ENCODE measurements at regions not wholly inside any gene's neighbourhood (a gene's known extent, or its start where the extent isn't known, plus 50 kb on each side); places are given as distances from the start of the nearest gene placed in this dataset.

DNA sequence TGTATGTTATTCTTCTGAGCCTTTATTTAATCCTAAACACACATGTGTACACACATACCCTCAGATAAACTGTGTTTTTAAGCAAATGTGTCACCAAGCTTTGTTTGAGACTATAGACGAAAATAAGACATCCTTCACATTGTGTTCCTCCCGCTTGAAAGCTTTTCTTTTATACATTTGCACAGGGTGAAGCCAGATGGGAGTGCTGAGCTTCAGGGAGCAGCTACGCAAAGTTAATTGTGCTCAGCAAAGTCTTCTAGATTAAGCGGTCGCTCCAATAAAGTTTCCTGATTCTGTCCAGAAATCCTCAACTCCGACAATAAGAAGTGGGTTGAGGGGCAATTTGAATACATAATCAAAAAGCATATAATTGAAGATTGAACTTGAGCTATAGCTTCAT lies 117.2 kb upstream of the ARGLU1 start:
- no peak overlapping the region for H3K23ac ChIP-seq (ENCODE audit: insufficient read length, low read depth, low read length)
- Mint-ChIP-seq H3K4me1 (peaks cover 37 to 45% of the 10 kb centered on the region in 2 experiments), H3K27me3 (ENCODE audit: low read depth) (no peaks in the 10 kb centered on the region), H3K27ac (no peak overlapping the region), H3K4me3 (no peak overlapping the region), H3K36me3 (ENCODE audit: insufficient read depth in 1 of 3, low read depth in 3 of 3) (no peaks in the 10 kb centered on the region; a peak in 1 of 7 replicates), H3K9me3 (no peaks in the 10 kb centered on the region)
- no peak overlapping the region for H3K27ac ChIP-seq (ENCODE audit: insufficient read length, low read depth, low read length)
- no peak for DNase-seq
- H3K79me1 ChIP-seq (ENCODE audit: insufficient read depth, low read depth, low read length, poor library complexity, severe bottlenecking), result no peaks in the 10 kb centered on the region
- TF ChIP-seq, protein P1, sequence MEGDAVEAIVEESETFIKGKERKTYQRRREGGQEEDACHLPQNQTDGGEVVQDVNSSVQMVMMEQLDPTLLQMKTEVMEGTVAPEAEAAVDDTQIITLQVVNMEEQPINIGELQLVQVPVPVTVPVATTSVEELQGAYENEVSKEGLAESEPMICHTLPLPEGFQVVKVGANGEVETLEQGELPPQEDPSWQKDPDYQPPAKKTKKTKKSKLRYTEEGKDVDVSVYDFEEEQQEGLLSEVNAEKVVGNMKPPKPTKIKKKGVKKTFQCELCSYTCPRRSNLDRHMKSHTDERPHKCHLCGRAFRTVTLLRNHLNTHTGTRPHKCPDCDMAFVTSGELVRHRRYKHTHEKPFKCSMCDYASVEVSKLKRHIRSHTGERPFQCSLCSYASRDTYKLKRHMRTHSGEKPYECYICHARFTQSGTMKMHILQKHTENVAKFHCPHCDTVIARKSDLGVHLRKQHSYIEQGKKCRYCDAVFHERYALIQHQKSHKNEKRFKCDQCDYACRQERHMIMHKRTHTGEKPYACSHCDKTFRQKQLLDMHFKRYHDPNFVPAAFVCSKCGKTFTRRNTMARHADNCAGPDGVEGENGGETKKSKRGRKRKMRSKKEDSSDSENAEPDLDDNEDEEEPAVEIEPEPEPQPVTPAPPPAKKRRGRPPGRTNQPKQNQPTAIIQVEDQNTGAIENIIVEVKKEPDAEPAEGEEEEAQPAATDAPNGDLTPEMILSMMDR (conservative IDR thresholded peaks at IDR 0.05), result no peak
- no peaks in the 10 kb centered on the region for H3K27me3 ChIP-seq (ENCODE audit: insufficient read depth, low read length)
- H4K91ac ChIP-seq (ENCODE audit: insufficient read length, low read depth, low read length), result no peak overlapping the region
- no peak overlapping the region for H3T11ph ChIP-seq (ENCODE audit: low read length)
- H2BK20ac ChIP-seq (ENCODE audit: low read depth, low read length, poor library complexity, severe bottlenecking), result no peak overlapping the region
- no peak overlapping the region for H2BK12ac ChIP-seq (ENCODE audit: insufficient read length, low read depth, low read length)
- no peak overlapping the region for H2AFZ ChIP-seq (ENCODE audit: low read length)
- no peak overlapping the region for H2AK5ac ChIP-seq (ENCODE audit: insufficient read length, low read length)
- H4K8ac ChIP-seq (replicated peaks; ENCODE audit: insufficient read length, low read depth, low read length), result no peak overlapping the region
- WGBS (ENCODE audit: extremely low coverage, insufficient read length, low lambda C conversion rate), result no CpG with 5 or more reads among the region's 6 CpGs
- H2BK120ac ChIP-seq (ENCODE audit: low read depth, low read length, poor library complexity, severe bottlenecking), result no peak overlapping the region
- no peak overlapping the region for H3K18ac ChIP-seq (ENCODE audit: insufficient read length, low read depth, low read length)
- no peak overlapping the region for H4K5ac ChIP-seq (ENCODE audit: insufficient read length, low read depth, low read length)
- H4K20me1 ChIP-seq (ENCODE audit: control insufficient read depth, insufficient read depth, insufficient read length), result no peaks in the 10 kb centered on the region
- H3K56ac ChIP-seq (ENCODE audit: insufficient read length, low read depth, low read length), result no peak overlapping the region
- peaks cover 6% of the 10 kb centered on the region; the same call in 1 of the 2 replicates for H3K4me1 ChIP-seq (ENCODE audit: insufficient read depth, low read length)
- H3K79me2 ChIP-seq (ENCODE audit: insufficient read depth, low read length), result no peaks in the 10 kb centered on the region
- H3K23me2 ChIP-seq (ENCODE audit: insufficient read length, low read depth, low read length, poor library complexity, severe bottlenecking), result no peaks in the 10 kb centered on the region
- H3K14ac ChIP-seq (ENCODE audit: insufficient read depth, low read length), result no peak overlapping the region
- H2BK5ac ChIP-seq (ENCODE audit: insufficient read length, low read length), result no peak overlapping the region
- H2BK15ac ChIP-seq (ENCODE audit: low read depth, low read length), result no peak overlapping the region
- H3K9ac ChIP-seq (ENCODE audit: extremely low read depth, insufficient read length, low read length), result no peak overlapping the region
- H3K4ac ChIP-seq (ENCODE audit: low read depth, low read length), result no peak overlapping the region
- no peak overlapping the region for H3K4me2 ChIP-seq (ENCODE audit: insufficient read depth, insufficient read length, low read length)
- H3K9me3 ChIP-seq (ENCODE audit: control insufficient read depth, low read depth, low read length), result no peaks in the 10 kb centered on the region

Measured in H9 (cell line).